OCI-LY1 (cell line): ENCODE measurements at regions not wholly inside any gene's neighbourhood (a gene's known extent, or its start where the extent isn't known, plus 50 kb on each side); places are given as distances from the start of the nearest gene placed in this dataset.

Experiments used
- H2AFZ ChIP-seq: fragments of 200-600 bp; sonication (generic), shearing (Covaris generic); 2 replicates; pipeline ENCODE4 v1.6.0; 2014; ENCODE audit warnings: antibody characterized with exemption, mild to moderate bottlenecking, low read length
- H3F3A ChIP-seq: fragments of 200-600 bp; sonication (generic), shearing (Covaris generic); 2 replicates; pipeline ENCODE4 v1.6.0; 2014; ENCODE audit warnings: mild to moderate bottlenecking, antibody characterized with exemption, low read length, moderate library complexity; ENCODE audit not compliant: insufficient read depth
- H3K27ac ChIP-seq: fragments of 200-600 bp; sonication (generic); 2 replicates; pipeline ENCODE4 v1.5.1; 2014; ENCODE audit warnings: low read length, mixed run types, mild to moderate bottlenecking, low read depth; ENCODE audit not compliant: poor library complexity, severe bottlenecking
- H3K27me3 ChIP-seq: fragments of 200-600 bp; sonication (generic); 2 replicates; pipeline ENCODE4 v1.6.0; 2014; ENCODE audit warnings: antibody characterized with exemption, mild to moderate bottlenecking, low read length, moderate library complexity; ENCODE audit not compliant: insufficient read depth
- H3K36me3 ChIP-seq: fragments of 200-600 bp; sonication (generic); 2 replicates; pipeline ENCODE4 v1.6.1; 2014; ENCODE audit warnings: mild to moderate bottlenecking, antibody characterized with exemption, low read length, moderate library complexity, mixed read lengths; ENCODE audit not compliant: insufficient read depth
- H3K4me1 ChIP-seq: fragments of 200-600 bp; sonication (generic); 2 replicates; pipeline ENCODE4 v1.5.1; 2014; ENCODE audit warnings: mild to moderate bottlenecking, low read length, moderate library complexity; ENCODE audit not compliant: insufficient read depth, severe bottlenecking
- H3K4me2 ChIP-seq: fragments of 200-600 bp; sonication (generic), shearing (Covaris generic); 2 replicates; pipeline ENCODE4 v1.6.1; 2014; ENCODE audit warnings: low read length
- H3K4me3 ChIP-seq: fragments of 200-600 bp; sonication (generic); 2 replicates; pipeline ENCODE4 v1.5.1; 2014; ENCODE audit warnings: low read length, low read depth, mild to moderate bottlenecking, mixed read lengths; ENCODE audit not compliant: poor library complexity, severe bottlenecking
- H3K79me2 ChIP-seq: fragments of 200-600 bp; shearing (Covaris generic); 2 replicates; pipeline ENCODE4 v1.6.1; 2016; ENCODE audit warnings: mixed run types, low read length, mixed read lengths; ENCODE audit not compliant: insufficient read depth
- H3K9ac ChIP-seq: fragments of 200-600 bp; sonication (generic), shearing (Covaris generic); 2 replicates; pipeline ENCODE4 v1.6.1; 2014; ENCODE audit warnings: mild to moderate bottlenecking, low read length, mixed read lengths
- H3K9me2 ChIP-seq: fragments of 200-600 bp; sonication (generic), shearing (Covaris generic); 2 replicates; pipeline ENCODE4 v1.6.1; 2014; ENCODE audit warnings: low read depth, mild to moderate bottlenecking, low read length, mixed read lengths
- H3K9me3 ChIP-seq: fragments of 200-600 bp; shearing (Covaris generic); 2 replicates; pipeline ENCODE4 v1.6.1; 2014; ENCODE audit warnings: low read length, mixed read lengths
- H4K20me1 ChIP-seq: fragments of 200-600 bp; sonication (generic), shearing (Covaris generic); 2 replicates; pipeline ENCODE4 v1.6.0; 2016; ENCODE audit warnings: mild to moderate bottlenecking, low read length; ENCODE audit not compliant: insufficient read depth
- EZH2 ChIP-seq: fragments of 200-600 bp; sonication (generic), shearing (Covaris generic); IDR thresholded peaks from 2 replicates; pipeline ENCODE4 v1.8.0; 2017; ENCODE audit warnings: borderline replicate concordance, mixed run types, mild to moderate bottlenecking, antibody characterized with exemption, low read length, moderate library complexity, mixed read lengths
- TF ChIP-seq, protein P1 (sequence below): fragments of 200-600 bp; sonication (generic), shearing (Covaris generic); IDR thresholded peaks from 2 replicates; pipeline ENCODE4 v1.5.1; 2017; ENCODE audit warnings: mild to moderate bottlenecking, antibody characterized with exemption, low read length, moderate library complexity, mixed read lengths

DNA sequence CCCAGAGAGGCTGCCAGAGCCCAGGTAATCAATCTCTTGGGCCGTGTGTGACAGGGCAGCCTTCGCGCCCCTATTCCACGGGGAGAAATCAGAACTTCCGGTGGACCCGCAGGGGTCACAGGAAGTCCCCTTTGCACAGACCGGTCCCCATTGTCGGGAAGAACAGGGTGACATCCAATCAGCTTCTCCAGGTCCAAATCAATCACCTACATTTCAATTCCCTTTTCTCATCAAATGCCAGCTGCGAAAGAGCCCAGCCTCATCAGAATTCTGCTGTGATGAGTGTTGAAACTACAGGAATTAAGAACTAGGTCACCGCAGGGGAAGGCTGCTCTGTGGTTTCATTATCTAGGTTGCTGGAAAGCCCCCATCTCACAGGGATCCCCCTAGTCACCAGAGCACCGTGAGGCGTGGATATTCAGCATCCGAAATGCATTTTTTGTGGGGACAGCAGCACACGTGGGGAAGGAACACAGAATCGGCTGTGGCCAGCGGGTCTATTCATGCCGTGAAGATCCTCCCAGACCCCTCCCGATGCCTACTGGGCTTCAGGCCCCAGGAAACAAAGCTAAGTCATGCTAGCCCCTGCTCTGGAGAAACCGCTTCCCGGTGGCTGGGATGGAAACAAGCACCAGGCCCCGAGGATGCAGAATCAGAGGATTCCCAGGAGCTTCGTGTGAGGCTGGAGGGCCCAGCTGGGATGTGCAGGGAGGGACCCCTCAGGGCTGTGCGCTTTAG lies 193.7 kb upstream of the ID2 start:
- peak overlapping the region; percentile 5; the same call in 1 of the 2 replicates for H3K9ac ChIP-seq
- no peaks in the 10 kb centered on the region for H3F3A ChIP-seq
- no peak overlapping the region for H2AFZ ChIP-seq
- no peaks in the 10 kb centered on the region for H3K9me3 ChIP-seq
- peaks cover 23% of the 10 kb centered on the region for H3K4me1 ChIP-seq
- H3K4me2 ChIP-seq, result peak overlapping the region; percentile 17; the same call in 1 of the 2 replicates
- no peaks in the 10 kb centered on the region for H4K20me1 ChIP-seq
- TF ChIP-seq, protein P1, sequence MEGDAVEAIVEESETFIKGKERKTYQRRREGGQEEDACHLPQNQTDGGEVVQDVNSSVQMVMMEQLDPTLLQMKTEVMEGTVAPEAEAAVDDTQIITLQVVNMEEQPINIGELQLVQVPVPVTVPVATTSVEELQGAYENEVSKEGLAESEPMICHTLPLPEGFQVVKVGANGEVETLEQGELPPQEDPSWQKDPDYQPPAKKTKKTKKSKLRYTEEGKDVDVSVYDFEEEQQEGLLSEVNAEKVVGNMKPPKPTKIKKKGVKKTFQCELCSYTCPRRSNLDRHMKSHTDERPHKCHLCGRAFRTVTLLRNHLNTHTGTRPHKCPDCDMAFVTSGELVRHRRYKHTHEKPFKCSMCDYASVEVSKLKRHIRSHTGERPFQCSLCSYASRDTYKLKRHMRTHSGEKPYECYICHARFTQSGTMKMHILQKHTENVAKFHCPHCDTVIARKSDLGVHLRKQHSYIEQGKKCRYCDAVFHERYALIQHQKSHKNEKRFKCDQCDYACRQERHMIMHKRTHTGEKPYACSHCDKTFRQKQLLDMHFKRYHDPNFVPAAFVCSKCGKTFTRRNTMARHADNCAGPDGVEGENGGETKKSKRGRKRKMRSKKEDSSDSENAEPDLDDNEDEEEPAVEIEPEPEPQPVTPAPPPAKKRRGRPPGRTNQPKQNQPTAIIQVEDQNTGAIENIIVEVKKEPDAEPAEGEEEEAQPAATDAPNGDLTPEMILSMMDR, result no peak
- no peak for TF ChIP-seq EZH2
- H3K27ac ChIP-seq, result no peak overlapping the region
- H3K27me3 ChIP-seq, result no peaks in the 10 kb centered on the region
- no peaks in the 10 kb centered on the region for H3K79me2 ChIP-seq
- no peaks in the 10 kb centered on the region; the same call in 1 of the 2 replicates for H3K36me3 ChIP-seq
- H3K9me2 ChIP-seq, result no peaks in the 10 kb centered on the region
- H3K4me3 ChIP-seq, result no peak overlapping the region

DNA sequence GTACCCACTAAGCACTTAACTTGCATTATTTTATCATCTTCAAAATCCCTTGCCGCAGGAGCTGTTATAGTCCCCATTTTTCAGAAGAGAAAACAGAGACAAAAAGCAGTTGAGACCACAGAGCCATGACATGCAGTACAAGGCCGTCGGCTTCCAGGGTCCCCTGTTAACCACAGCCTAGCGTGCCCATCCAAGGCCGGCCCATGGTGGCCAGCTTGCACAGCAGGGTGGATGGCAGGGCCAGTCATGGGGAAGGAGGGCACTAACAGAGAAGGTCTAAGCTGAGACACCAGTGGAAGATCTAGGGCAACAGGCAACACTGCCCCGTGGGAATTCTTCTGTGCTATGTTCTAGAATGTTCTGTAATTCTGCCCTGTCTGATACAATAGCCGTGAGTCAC lies 192.6 kb upstream of the ID2 start:
- no peaks in the 10 kb centered on the region; the same call in 1 of the 2 replicates for H3K36me3 ChIP-seq
- no peak overlapping the region for H2AFZ ChIP-seq
- no peak overlapping the region for H3K4me3 ChIP-seq
- H3F3A ChIP-seq, result no peaks in the 10 kb centered on the region
- no peaks in the 10 kb centered on the region for H3K9me2 ChIP-seq
- H3K4me2 ChIP-seq, result no peak overlapping the region
- H3K4me1 ChIP-seq, result peaks cover 23% of the 10 kb centered on the region
- H3K27me3 ChIP-seq, result no peaks in the 10 kb centered on the region
- no peak for TF ChIP-seq EZH2
- TF ChIP-seq, protein P1, result no peak
- H3K9me3 ChIP-seq, result no peaks in the 10 kb centered on the region
- H4K20me1 ChIP-seq, result no peaks in the 10 kb centered on the region
- no peak overlapping the region for H3K9ac ChIP-seq
- H3K27ac ChIP-seq, result no peak overlapping the region
- H3K79me2 ChIP-seq, result no peaks in the 10 kb centered on the region

DNA sequence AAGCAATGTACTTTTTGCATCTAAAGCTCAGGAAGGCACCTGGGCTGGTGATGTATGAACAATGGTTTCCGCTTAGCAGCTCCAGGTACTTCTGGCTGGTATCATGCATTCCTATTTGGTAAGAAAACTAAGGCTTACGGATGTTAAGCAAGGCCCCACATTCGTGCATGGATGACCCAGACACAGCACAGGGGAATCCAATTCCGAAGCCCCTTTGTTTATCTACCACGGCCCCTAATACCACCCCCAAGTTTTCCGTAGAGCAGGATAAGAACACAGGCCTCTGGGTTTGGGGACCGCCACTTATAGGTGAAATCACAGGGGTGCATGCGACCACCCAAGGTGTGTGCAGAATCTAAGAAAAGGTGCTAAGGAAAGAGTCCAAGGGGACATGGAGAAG lies 192.1 kb upstream of the ID2 start:
- no peaks in the 10 kb centered on the region for H3K9me2 ChIP-seq
- no peaks in the 10 kb centered on the region for H4K20me1 ChIP-seq
- no peak overlapping the region for H2AFZ ChIP-seq
- peaks cover 23% of the 10 kb centered on the region for H3K4me1 ChIP-seq
- no peak overlapping the region for H3K4me2 ChIP-seq
- H3K27ac ChIP-seq, result no peak overlapping the region
- no peak for TF ChIP-seq EZH2
- TF ChIP-seq, protein P1, result no peak
- no peaks in the 10 kb centered on the region for H3K9me3 ChIP-seq
- H3F3A ChIP-seq, result no peaks in the 10 kb centered on the region
- H3K9ac ChIP-seq, result no peak overlapping the region
- no peaks in the 10 kb centered on the region for H3K27me3 ChIP-seq
- H3K4me3 ChIP-seq, result no peak overlapping the region
- no peaks in the 10 kb centered on the region for H3K79me2 ChIP-seq
- H3K36me3 ChIP-seq, result no peaks in the 10 kb centered on the region; the same call in 1 of the 2 replicates
